OCI-LY3 (cell line): ENCODE measurements at regions not wholly inside any gene's neighbourhood (a gene's known extent, or its start where the extent isn't known, plus 50 kb on each side); places are given as distances from the start of the nearest gene placed in this dataset.

ENCODE experiments used
- H2AFZ ChIP-seq: fragments of 200-600, 300-600 bp; shearing (Covaris generic); 2 replicates; pipeline ENCODE4 v1.6.0; 2014; ENCODE audit warnings: antibody characterized with exemption, low read depth, low read length
- H3K27ac ChIP-seq: fragments of 200-600, 300-600 bp; sonication (generic); 2 replicates; pipeline ENCODE4 v1.5.1; 2014; ENCODE audit warnings: mild to moderate bottlenecking, low read length, moderate library complexity, mixed read lengths
- H3K27me3 ChIP-seq: fragments of 200-600, 300-600 bp; sonication (generic); 2 replicates; pipeline ENCODE4 v1.6.1; 2014; ENCODE audit warnings: low read depth, low read length, mixed read lengths
- H3K36me3 ChIP-seq: fragments of 200-600, 300-600 bp; sonication (generic); replicated peaks from 2 replicates; pipeline ENCODE3; 2014; ENCODE audit warnings: low read depth, low read length, mixed read lengths
- H3K4me1 ChIP-seq: fragments of 300-600, 200-600 bp; sonication (generic); 2 replicates; pipeline ENCODE4 v1.6.1; 2014; ENCODE audit warnings: low read length, mixed read lengths
- H3K4me2 ChIP-seq: fragments of 200-600, 300-600 bp; sonication (generic); 2 replicates; pipeline ENCODE4 v1.6.1; 2014; ENCODE audit warnings: low read length, mixed read lengths
- H3K4me3 ChIP-seq: fragments of 300-600, 200-600 bp; sonication (generic); 2 replicates; pipeline ENCODE4 v1.5.1; 2014; ENCODE audit warnings: antibody characterized with exemption, mild to moderate bottlenecking, low read length, moderate library complexity
- H3K79me2 ChIP-seq: fragments of 300-600, 200-600 bp; shearing (Covaris generic); 2 replicates; pipeline ENCODE4 v1.6.1; 2014; ENCODE audit warnings: mild to moderate bottlenecking, low read length, mixed read lengths
- H3K9ac ChIP-seq: fragments of 300-600, 200-600 bp; shearing (Covaris generic); 2 replicates; pipeline ENCODE4 v1.6.0; 2014; ENCODE audit warnings: mild to moderate bottlenecking, low read length, moderate library complexity
- H3K9me3 ChIP-seq: fragments of 200-600, 300-600 bp; shearing (Covaris generic); 2 replicates; pipeline ENCODE4 v1.6.1; 2014; ENCODE audit warnings: low read length, mixed read lengths; ENCODE audit not compliant: insufficient read depth
- H4K20me1 ChIP-seq: fragments of 200-600, 300-600 bp; sonication (generic); 2 replicates; pipeline ENCODE4 v1.6.1; 2016; ENCODE audit warnings: low read length, mixed read lengths; ENCODE audit not compliant: insufficient read depth
- EZH2phosphoT487 ChIP-seq: fragments of 200-600 bp; shearing (Covaris generic); IDR thresholded peaks from 2 replicates; pipeline ENCODE4 v1.6.1; 2018; ENCODE audit warnings: antibody characterized with exemption, mixed run types, low read depth
- TF ChIP-seq, protein P1 (sequence below): fragments of 200-600, 300-600 bp; sonication (generic); IDR thresholded peaks from 2 replicates; pipeline ENCODE4 v1.5.1; 2014; ENCODE audit warnings: antibody characterized with exemption, low read length, low read depth

DNA sequence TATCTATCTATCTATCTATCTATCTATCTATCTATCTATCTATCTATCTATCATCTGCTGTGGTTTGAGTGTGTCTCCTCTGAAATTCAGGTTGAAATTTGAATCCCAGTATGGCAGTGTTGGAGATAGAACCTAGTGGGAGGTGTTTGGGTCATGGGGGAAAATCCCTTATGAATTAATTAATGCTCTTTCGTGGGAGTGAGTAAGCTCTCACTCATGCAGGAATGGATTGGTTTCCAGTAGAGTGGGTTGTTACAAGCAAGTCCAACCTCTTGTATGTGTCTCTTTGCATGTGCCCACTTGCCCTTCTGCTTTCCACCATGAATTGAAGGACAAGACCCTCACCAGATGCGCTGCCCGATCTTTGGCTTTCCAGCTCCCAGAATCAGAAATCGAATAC lies 113.0 kb downstream of the ANXA1 start:
- Histone ChIP-seq H3K79me2 (no peaks in the 10 kb centered on the region), H3K4me1 (peaks cover 3% of the 10 kb centered on the region; the same call in 1 of the 2 replicates), H3K27ac (no peak overlapping the region), H3K9me3 (no peaks in the 10 kb centered on the region), H3K4me2 (no peak overlapping the region), H3K36me3 (no peaks in the 10 kb centered on the region), H3K9ac (no peak overlapping the region), H3K4me3 (no peak overlapping the region), H4K20me1 (no peaks in the 10 kb centered on the region), H2AFZ (no peak overlapping the region), H3K27me3 (no peaks in the 10 kb centered on the region)
- TF ChIP-seq, protein P1, sequence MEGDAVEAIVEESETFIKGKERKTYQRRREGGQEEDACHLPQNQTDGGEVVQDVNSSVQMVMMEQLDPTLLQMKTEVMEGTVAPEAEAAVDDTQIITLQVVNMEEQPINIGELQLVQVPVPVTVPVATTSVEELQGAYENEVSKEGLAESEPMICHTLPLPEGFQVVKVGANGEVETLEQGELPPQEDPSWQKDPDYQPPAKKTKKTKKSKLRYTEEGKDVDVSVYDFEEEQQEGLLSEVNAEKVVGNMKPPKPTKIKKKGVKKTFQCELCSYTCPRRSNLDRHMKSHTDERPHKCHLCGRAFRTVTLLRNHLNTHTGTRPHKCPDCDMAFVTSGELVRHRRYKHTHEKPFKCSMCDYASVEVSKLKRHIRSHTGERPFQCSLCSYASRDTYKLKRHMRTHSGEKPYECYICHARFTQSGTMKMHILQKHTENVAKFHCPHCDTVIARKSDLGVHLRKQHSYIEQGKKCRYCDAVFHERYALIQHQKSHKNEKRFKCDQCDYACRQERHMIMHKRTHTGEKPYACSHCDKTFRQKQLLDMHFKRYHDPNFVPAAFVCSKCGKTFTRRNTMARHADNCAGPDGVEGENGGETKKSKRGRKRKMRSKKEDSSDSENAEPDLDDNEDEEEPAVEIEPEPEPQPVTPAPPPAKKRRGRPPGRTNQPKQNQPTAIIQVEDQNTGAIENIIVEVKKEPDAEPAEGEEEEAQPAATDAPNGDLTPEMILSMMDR = no peak
- no peak for TF ChIP-seq EZH2phosphoT487

DNA sequence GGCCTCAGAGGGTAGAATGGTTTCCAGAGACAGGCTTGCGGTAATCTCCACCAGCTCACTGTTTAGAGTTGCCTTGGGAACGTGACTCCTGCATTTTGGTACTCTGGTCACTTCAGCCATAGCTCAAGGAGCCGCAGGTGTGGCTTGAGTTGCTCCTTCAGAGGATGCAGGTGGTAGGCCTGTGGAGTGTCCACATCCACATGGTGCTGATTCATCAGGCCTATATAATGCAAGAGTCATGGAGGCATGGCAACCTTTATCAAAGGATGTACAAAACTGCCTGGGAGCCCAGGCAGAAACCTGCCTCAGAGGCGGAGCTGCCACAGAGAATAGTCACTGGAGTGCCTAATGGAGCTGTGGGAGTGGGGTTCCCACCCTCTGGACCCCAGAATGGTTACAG lies 114.2 kb downstream of the ANXA1 start:
- TF ChIP-seq EZH2phosphoT487 = no peak
- TF ChIP-seq, protein P1 = no peak
- Histone ChIP-seq H3K4me3 (no peak overlapping the region), H3K9ac (no peak overlapping the region), H3K27ac (no peak overlapping the region), H4K20me1 (no peaks in the 10 kb centered on the region), H2AFZ (no peak overlapping the region), H3K4me2 (no peak overlapping the region), H3K27me3 (no peaks in the 10 kb centered on the region), H3K9me3 (no peaks in the 10 kb centered on the region), H3K4me1 (peaks cover 4% of the 10 kb centered on the region), H3K79me2 (no peaks in the 10 kb centered on the region), H3K36me3 (no peaks in the 10 kb centered on the region)

DNA sequence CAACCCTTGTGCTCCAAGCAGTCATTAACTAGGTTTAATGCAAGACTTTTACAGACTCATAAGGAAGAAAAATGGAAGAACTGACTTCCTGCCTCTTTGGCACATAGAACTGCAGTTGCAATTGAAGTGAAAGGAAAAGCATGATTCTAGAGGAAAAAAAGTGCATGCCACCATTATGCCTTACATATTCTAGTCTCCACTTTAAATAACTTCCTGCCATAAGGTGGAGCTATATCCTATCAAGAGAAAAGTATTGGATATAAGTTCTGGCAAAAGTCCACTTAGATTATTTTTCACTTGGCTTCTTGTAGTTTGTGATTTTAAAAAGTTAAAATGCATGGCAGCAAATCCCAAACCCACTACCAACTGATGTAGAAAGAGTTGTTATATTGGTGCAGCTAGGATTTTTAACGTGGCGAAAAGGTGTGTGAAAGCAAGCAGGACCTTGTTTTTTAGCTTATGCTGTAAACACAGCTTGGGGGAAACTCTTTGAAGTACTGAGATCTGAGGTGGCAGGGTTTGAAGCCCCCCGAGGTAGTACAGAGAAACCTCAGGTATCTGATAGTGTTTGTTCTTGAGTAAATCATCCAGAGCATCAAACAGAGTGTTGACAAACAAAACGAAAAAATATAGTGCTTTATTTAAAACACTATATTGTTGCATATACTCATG lies 117.9 kb downstream of the ANXA1 start:
- H3K4me1 ChIP-seq = peaks cover 6% of the 10 kb centered on the region
- H3K9me3 ChIP-seq = no peaks in the 10 kb centered on the region
- no peaks in the 10 kb centered on the region for H3K79me2 ChIP-seq
- H3K27ac ChIP-seq = no peak overlapping the region
- H2AFZ ChIP-seq = peak overlapping the region; percentile 62
- H3K9ac ChIP-seq = no peak overlapping the region
- H3K4me3 ChIP-seq = no peak overlapping the region; the same call in 1 of the 2 replicates
- TF ChIP-seq, protein P1 = peak; percentile 71
- TF ChIP-seq EZH2phosphoT487 = no peak
- no peaks in the 10 kb centered on the region for H3K36me3 ChIP-seq
- no peaks in the 10 kb centered on the region for H4K20me1 ChIP-seq
- peak overlapping the region; percentile 45 for H3K4me2 ChIP-seq
- H3K27me3 ChIP-seq = no peaks in the 10 kb centered on the region

GRCh38 chr9:73270967-73271721 lies 119.5 kb downstream of the ANXA1 start:
- Histone ChIP-seq H3K79me2 (no peaks in the 10 kb centered on the region), H3K4me2 (no peak overlapping the region), H2AFZ (no peak overlapping the region), H3K4me1 (peaks cover 6% of the 10 kb centered on the region), H3K4me3 (no peak overlapping the region), H3K27ac (no peak overlapping the region), H3K36me3 (no peaks in the 10 kb centered on the region), H3K9ac (no peak overlapping the region), H3K27me3 (no peaks in the 10 kb centered on the region), H3K9me3 (no peaks in the 10 kb centered on the region), H4K20me1 (no peaks in the 10 kb centered on the region)
- TF ChIP-seq EZH2phosphoT487 = no peak
- TF ChIP-seq, protein P1 = no peak
